IPS DF 6.9 (cell line): ENCODE measurements at regions not wholly inside any gene's neighbourhood (a gene's known extent, or its start where the extent isn't known, plus 50 kb on each side); places are given as distances from the start of the nearest gene placed in this dataset.

Experiments used
- DNase-seq: peaks from one replicate; pipeline ENCODE4 v3.0.0-alpha.2; 2013; ENCODE audit warnings: low read depth, low spot score
- H3K27ac ChIP-seq: one replicate; pipeline ENCODE4 v1.5.1; 2013; ENCODE audit warnings: low read length, control low read depth
- H3K27me3 ChIP-seq: 2 replicates; pipeline ENCODE4 v1.6.1; 2013; ENCODE audit warnings: mild to moderate bottlenecking, low read length; ENCODE audit not compliant: control insufficient read depth, insufficient read depth
- H3K36me3 ChIP-seq: 2 replicates; pipeline ENCODE4 v1.6.1; 2013; ENCODE audit warnings: low read length; ENCODE audit not compliant: control insufficient read depth, insufficient read depth
- H3K4me1 ChIP-seq: 2 replicates; pipeline ENCODE4 v1.6.1; 2013; ENCODE audit warnings: low read length; ENCODE audit not compliant: control insufficient read depth, insufficient read depth
- H3K4me3 ChIP-seq: 2 replicates; pipeline ENCODE4 v1.5.1; 2013; ENCODE audit warnings: mild to moderate bottlenecking, low read length
- H3K9me3 ChIP-seq: 2 replicates; pipeline ENCODE4 v1.6.1; 2013; ENCODE audit warnings: low read length, inconsistent platforms; ENCODE audit not compliant: control insufficient read depth, insufficient read depth
- WGBS: extraction: QIAGEN DNeasy Blood & Tissue Kit; methylation state at CpG from one replicate; pipeline ENCODE4 v1.1.7; 2013; ENCODE audit warnings: mixed read lengths, missing lambda C conversion rate; ENCODE audit not compliant: insufficient read length, insufficient coverage; 5-methylcytosine and 5-hydroxymethylcytosine counted together

DNA sequence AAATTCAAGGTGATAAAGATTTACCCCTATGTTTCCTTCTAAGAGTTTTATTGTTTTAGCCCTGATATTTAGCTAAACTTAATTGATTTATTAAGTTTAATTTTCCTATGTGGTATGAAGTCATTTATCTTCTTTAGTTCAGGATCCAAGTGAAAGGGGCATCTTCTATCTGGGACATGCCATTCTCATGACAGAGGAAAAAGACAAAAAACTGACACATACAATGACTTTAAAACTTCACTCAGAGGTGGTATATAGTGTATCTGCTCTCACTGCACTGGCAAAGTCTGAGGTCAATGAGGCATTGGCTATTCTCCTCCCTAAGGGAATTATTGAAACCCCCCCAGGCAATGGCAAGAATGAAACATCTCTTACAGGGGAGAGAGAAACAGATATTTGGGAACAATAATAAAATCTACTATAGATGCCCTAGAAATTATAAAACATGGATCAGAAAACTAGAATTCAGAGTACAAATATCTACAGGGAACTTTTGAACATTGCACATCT, 237.4 kb downstream of the MYCN start:
- peaks cover 2% of the 10 kb centered on the region; the same call in 1 of the 2 replicates for H3K4me1 ChIP-seq
- H3K36me3 ChIP-seq, result no peaks in the 10 kb centered on the region
- no peak overlapping the region for H3K27ac ChIP-seq
- H3K27me3 ChIP-seq, result no peaks in the 10 kb centered on the region
- no peaks in the 10 kb centered on the region for H3K9me3 ChIP-seq
- H3K4me3 ChIP-seq, result no peak overlapping the region
- no peak for DNase-seq

DNA sequence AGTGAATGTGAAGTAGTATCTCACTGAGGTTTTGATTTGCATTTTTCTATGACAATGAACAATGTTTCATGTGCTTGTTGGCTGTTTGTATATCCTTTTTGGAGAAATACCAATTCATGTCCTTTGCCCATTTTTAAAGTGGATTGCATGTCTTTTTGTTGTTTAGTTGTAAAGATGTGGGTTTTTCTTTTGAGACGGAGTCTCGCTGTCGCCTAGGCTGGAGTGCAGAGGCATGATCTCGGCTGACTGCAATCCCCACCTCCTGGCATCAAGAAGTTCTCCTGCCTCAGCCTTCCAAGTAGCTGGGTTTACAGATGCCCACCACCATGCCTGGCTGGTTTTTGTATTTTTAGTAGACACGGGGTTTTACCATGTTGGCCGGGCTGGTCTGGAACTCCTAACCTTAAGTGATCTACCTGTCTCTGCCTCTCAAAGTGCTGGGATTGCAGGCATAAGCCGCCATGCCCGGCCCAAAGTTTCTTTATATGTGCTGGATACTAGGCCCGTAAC, 236.7 kb downstream of the MYCN start:
- Histone ChIP-seq H3K9me3 (no peaks in the 10 kb centered on the region), H3K4me3 (no peak overlapping the region), H3K36me3 (no peaks in the 10 kb centered on the region), H3K4me1 (peaks cover 2% of the 10 kb centered on the region; the same call in 1 of the 2 replicates), H3K27ac (no peak overlapping the region), H3K27me3 (no peaks in the 10 kb centered on the region)
- WGBS, result no CpG with 5 or more reads among the region's 9 CpGs
- no peak for DNase-seq

DNA sequence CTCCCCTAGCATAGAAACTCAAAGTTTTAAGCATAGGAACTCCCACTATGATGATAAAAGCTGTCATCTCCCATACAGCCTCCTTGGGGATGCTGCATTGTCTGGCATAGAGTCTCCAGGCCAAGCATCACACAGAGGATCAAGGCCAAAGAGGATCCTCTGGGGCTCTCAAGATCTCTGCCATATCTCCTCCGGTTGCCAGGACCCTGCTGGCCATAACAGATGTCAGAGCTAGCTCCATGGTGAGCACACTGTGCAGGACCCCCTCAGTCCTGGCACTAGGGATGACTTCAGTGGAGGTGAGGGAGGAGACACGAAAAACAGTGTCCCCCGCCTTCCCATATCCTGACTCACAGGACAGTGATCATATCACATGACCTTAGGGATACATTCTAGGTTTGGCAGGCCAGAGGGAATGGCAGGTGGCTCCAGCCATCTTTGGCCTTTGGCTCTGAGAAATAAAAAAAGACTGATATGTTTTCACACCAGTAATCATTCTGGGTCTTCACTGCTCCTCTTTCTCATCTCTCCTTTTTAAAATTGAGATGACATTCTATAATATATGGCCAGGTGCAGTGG, 235.0 kb downstream of the MYCN start:
- H3K4me3 ChIP-seq, result no peak overlapping the region
- H3K27ac ChIP-seq, result no peak overlapping the region
- no peaks in the 10 kb centered on the region for H3K36me3 ChIP-seq
- no CpG with 5 or more reads among the region's 3 CpGs for WGBS
- no peak for DNase-seq
- H3K4me1 ChIP-seq, result peaks cover 2% of the 10 kb centered on the region; the same call in 1 of the 2 replicates
- no peaks in the 10 kb centered on the region for H3K27me3 ChIP-seq
- no peaks in the 10 kb centered on the region for H3K9me3 ChIP-seq

DNA sequence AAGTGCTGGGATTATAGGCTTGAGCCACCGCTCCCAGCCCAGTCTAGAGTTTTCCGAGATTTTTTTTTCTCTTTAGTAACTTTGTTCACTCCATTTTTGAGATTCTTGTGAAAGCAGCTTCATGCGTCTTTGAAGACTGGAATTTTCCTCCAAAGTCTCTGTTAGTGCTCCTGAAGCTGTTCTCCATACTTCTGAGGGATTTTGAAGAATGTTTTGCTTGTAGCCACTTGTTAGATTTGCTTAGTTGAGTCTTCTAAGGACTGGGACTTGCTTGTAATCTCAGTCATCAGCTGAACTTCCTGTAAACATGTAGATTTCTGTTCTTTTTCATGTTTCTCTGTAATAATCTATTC, 234.3 kb downstream of the MYCN start:
- WGBS, result no CpG with 5 or more reads among the region's 3 CpGs
- no peaks in the 10 kb centered on the region for H3K27me3 ChIP-seq
- H3K36me3 ChIP-seq, result no peaks in the 10 kb centered on the region
- H3K9me3 ChIP-seq, result no peaks in the 10 kb centered on the region
- no peak overlapping the region for H3K27ac ChIP-seq
- H3K4me1 ChIP-seq, result peaks cover 1% of the 10 kb centered on the region; the same call in 1 of the 2 replicates
- DNase-seq, result no peak
- H3K4me3 ChIP-seq, result no peak overlapping the region

DNA sequence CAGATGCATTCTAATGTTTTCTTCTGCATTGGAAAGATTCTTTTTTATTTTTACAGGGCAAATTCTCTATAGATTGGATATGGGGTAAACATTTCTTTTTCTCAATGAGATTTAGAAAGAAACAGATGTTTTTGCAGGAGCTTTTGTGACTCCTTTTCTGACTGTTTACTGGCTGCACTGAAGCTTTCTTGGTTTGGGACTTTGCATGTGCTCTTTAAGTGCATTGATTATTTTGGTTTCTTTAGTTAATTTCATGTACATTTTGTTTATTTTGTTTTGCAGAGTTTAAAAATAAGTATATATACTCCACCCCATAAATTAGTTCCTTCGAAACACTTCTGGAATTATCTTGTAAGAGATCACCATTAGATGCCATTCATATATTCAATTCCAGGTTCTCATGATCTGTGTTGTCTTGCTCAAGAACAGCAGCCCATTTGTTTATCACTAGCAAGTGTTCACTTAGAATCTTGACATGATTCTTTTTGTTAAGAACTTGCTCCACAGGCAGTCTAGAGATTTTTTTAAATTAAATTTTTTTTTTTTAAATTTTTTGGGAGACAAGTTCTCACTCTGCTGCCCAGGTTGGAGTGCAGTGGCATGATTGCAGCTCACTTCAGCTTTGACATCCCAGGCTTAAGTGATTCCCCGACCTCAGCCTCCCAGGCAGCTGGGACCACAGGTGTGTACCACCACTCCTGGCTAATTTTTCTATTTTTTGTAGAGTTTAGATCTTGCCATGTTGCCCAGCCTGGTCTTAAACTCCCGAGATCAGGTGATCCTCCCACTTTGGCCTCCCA, 233.7 kb downstream of the MYCN start:
- H3K27me3 ChIP-seq, result no peaks in the 10 kb centered on the region
- no CpG with 5 or more reads among the region's 3 CpGs for WGBS
- no peak overlapping the region for H3K27ac ChIP-seq
- DNase-seq, result no peak
- H3K4me3 ChIP-seq, result no peak overlapping the region
- no peaks in the 10 kb centered on the region for H3K36me3 ChIP-seq
- no peaks in the 10 kb centered on the region for H3K9me3 ChIP-seq
- no peaks in the 10 kb centered on the region for H3K4me1 ChIP-seq

DNA sequence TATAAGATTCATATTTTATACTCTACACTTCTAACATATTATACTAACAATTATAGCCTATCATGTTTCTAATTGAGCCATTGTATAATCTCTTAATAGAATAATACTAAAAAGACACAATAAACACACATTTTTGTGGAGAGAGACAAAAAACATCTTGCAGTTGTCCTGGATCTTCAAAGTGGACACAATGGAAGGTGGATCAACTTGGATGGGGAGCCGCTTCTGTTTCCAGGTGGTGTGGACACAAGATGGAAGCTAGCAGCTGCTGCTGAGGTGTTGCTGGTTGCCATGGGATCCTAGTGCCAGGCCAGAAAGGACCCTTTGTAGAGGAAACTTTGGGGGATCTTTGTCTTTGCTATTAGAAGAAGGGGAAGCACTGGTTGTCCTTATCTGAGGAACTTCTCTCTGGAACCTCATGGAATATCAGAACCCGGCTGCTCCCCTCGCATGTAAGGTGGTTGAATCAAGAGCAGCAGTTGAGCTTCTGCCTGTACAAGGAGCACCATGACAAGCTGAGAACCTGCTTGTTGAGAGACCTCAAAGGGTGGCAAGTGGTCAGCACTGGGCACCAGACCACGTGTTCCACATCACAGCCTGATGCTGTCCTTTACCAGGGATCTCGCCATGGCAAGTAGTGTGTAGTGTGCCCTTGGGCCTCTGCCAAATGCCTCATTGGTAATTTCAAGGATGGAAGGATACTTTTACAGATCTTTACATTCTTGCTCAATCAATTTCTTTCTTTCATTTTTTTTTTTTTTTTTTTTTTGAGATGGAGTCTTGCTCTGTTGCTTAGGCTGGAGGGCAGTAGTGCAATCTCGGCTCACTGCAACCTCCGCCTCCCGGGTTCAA, 232.2 kb downstream of the MYCN start:
- Histone ChIP-seq H3K4me1 (no peaks in the 10 kb centered on the region), H3K9me3 (no peaks in the 10 kb centered on the region), H3K27ac (no peak overlapping the region), H3K4me3 (no peak overlapping the region), H3K27me3 (no peaks in the 10 kb centered on the region), H3K36me3 (no peaks in the 10 kb centered on the region)
- DNase-seq, result no peak
- no CpG with 5 or more reads among the region's 8 CpGs for WGBS

DNA sequence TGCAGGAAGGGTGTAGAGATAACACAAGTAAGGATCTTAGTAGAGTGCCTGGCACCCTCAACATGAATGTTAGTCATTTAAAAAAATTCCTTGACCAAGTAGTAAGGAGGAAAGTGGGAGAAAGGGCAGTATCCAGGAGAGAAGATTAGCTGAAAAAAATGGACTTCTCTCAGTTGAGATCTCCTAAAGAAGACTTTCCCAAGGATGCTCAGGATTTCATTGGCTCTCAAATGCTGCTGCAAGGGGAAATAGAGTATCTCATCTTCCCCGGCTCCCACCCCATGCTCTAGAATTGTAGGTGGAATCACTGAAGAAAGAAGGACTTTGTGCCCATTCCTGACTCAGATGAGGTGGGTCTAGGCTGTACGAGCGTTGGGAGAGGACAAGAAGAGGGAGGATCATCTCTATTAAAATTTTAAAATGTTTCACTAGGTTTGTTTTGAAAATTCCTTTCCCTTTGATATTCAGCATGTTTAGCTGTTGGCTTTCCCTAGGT, 231.1 kb downstream of the MYCN start:
- WGBS, result no CpG with 5 or more reads among the region's 3 CpGs
- DNase-seq, result no peak
- Histone ChIP-seq H3K27me3 (no peaks in the 10 kb centered on the region), H3K4me3 (no peak overlapping the region), H3K9me3 (no peaks in the 10 kb centered on the region), H3K4me1 (0 out of 2 replicates have a peak, but pooled peaks cover 1% of the 10 kb centered on the region), H3K36me3 (no peaks in the 10 kb centered on the region), H3K27ac (no peak overlapping the region)

DNA sequence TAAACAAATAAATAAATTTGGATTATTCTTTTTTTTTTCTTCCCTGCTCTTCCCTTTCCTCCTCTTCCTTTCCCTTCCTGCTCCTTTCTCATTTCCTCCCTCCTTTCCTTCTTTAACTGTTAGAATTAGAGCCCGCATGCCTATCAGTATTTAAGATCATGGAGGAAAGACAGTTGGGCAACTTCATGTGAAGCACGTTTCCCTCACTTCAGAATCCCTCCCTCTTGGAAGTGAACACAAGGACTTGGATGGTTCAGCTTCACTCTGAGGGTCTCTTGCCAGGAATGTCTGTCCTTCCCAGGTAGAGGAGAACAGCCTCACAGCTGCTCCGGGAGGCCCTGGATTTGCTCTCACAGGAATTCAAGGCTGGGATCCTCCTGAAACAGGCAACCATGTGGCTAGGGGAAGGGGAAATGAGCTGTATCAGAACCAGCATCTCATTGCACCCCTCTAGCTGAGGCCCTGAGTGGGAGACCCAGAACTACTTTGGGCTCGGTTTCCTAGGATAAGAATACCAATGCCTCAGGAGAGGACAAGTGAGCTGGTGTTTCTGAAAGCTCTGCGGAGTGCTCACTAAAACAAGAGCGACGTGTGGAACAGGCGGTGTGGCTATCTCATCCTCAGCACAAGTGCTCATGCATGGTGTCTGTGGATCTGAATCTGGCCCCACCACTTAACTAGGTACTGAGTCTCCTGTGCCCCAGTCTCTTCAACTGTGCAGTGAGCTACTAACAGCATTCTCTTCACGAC, 230.5 kb downstream of the MYCN start:
- no CpG with 5 or more reads among the region's 9 CpGs for WGBS
- H3K27me3 ChIP-seq, result no peaks in the 10 kb centered on the region
- H3K36me3 ChIP-seq, result no peaks in the 10 kb centered on the region
- no peak overlapping the region for H3K27ac ChIP-seq
- H3K4me3 ChIP-seq, result no peak overlapping the region
- 0 out of 2 replicates have a peak, but pooled peaks cover 3% of the 10 kb centered on the region for H3K4me1 ChIP-seq
- DNase-seq, result no peak
- no peaks in the 10 kb centered on the region for H3K9me3 ChIP-seq

DNA sequence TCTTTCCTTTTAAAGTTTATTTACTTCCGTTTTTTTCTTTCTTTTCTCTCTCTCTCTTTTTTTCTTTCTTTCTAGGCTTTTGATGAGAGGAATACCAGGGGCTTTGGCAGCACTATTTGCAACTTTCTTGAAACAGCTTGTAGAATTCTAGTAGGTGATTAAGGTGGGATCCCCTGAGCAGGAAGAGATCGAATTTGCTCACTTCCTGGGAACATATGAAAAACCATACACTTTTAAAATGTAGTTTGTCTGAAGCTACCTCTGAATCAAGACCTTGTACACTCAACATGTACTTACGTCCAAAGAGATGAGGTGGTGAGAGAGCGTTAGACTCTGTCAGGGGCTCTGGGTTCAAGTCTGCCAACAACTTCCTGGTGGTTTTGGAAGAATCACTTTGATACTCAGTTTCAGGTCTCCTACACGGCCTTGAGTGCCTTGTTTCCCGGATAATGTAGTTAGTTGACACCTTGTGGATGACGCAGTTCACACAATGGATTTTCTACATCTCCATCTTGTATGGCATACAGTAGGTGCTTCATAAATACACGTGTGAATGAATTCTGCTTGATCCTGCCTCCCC, 229.1 kb downstream of the MYCN start:
- Histone ChIP-seq H3K27ac (no peak overlapping the region), H3K4me3 (no peak overlapping the region), H3K27me3 (no peaks in the 10 kb centered on the region), H3K4me1 (0 out of 2 replicates have a peak, but pooled peaks cover 3% of the 10 kb centered on the region), H3K9me3 (no peaks in the 10 kb centered on the region), H3K36me3 (no peaks in the 10 kb centered on the region)
- no peak for DNase-seq
- 100% methylated on average over 1 of the region's 8 CpGs for WGBS
